NT2/D1 (cell line): ENCODE measurements at regions not wholly inside any gene's neighbourhood (a gene's known extent, or its start where the extent isn't known, plus 50 kb on each side); places are given as distances from the start of the nearest gene placed in this dataset.

Experiments used
- SUZ12 ChIP-seq: IDR thresholded peaks from 2 replicates; pipeline ENCODE4 v1.6.1; 2011; ENCODE audit not compliant: insufficient read length, insufficient read depth; ENCODE audit errors: extremely low read depth
- YY1 ChIP-seq: IDR thresholded peaks from 2 replicates; pipeline ENCODE4 v1.6.1; 2011; ENCODE audit not compliant: insufficient read length, insufficient read depth

- TF ChIP-seq YY1 (no peak), SUZ12 (no peak)
Measured at GRCh38 chr11:33959855-33960400, 68.1 kb upstream of the LMO2 start.
